Hepatocyte (in vitro differentiated cells): ENCODE measurements at regions not wholly inside any gene's neighbourhood (a gene's known extent, or its start where the extent isn't known, plus 50 kb on each side); places are given as distances from the start of the nearest gene placed in this dataset.

Experiments
- CTCF ChIP-seq: fragments of 200-600 bp; sonication (generic); IDR thresholded peaks from 2 replicates; pipeline ENCODE4 v1.5.1; 2016; ENCODE audit warnings: antibody characterized with exemption, mild to moderate bottlenecking; ENCODE audit not compliant: poor library complexity
- EZH2 ChIP-seq: fragments of 200-600 bp; sonication (generic); IDR thresholded peaks from 2 replicates; pipeline ENCODE4 v1.6.1; 2016; ENCODE audit warnings: antibody characterized with exemption, mild to moderate bottlenecking, borderline replicate concordance
- EZH2phosphoT487 ChIP-seq: fragments of 200-600 bp; sonication (generic); IDR thresholded peaks from one replicate; pipeline ENCODE4 v1.6.1; 2018; ENCODE audit warnings: antibody characterized with exemption, mild to moderate bottlenecking, low read depth, moderate library complexity; ENCODE audit not compliant: unreplicated experiment, severe bottlenecking

- TF ChIP-seq CTCF: no peak
- no peak for TF ChIP-seq EZH2phosphoT487
- no peak for TF ChIP-seq EZH2
These were observed 471.5 kb downstream of the PTPRU start for GRCh38 chr1:29707796-29708195.
